HG03039 (cell line): ENCODE measurements at regions not wholly inside any gene's neighbourhood (a gene's known extent, or its start where the extent isn't known, plus 50 kb on each side); places are given as distances from the start of the nearest gene placed in this dataset.

ENCODE experiments used
- ATAC-seq: cut with Tn5 transposase; IDR thresholded peaks from one replicate; pipeline ENCODE4 v1.9.1; 2021; ENCODE audit warnings: mild to moderate bottlenecking, moderate library complexity; ENCODE audit not compliant: unreplicated experiment

DNA sequence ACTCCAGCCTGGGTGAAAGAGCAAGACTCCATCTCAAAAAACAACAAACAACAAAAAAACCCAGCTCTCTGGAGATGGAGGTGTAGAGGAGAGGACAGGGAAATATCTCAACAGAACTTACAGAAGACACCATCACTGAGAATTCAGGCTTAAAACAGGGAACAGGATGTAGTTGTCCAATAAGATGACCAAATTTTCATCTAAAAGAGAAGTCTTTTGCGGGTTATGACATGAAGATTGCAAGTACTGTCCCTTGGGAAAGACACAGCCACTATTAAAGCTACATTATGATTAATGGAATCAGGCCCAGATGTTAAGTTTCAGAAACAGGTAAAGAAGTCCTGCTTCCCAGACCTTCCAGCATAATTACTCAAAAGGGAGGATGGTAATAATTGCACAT, 235.2 kb upstream of the NRP1 start:
- ATAC-seq, result no peak

DNA sequence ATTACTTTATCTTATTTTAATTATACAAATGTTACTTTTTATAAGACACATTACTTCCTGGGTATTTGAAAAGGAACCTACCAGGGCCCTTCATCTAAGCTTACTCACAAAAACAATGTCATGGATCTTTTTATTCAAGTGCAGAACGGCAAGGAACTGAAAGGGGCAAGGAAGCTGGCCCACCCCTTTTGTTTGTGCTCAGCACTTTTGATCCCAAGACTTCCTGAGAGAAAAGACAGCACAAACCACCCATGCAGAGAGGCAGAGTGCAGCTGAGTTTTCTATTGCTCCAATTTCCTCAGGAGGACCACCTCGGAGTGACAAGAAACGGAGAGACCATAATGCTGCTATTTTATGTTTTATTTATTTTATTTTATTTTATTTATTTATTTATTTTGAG, 232.0 kb upstream of the NRP1 start:
- no peak for ATAC-seq

DNA sequence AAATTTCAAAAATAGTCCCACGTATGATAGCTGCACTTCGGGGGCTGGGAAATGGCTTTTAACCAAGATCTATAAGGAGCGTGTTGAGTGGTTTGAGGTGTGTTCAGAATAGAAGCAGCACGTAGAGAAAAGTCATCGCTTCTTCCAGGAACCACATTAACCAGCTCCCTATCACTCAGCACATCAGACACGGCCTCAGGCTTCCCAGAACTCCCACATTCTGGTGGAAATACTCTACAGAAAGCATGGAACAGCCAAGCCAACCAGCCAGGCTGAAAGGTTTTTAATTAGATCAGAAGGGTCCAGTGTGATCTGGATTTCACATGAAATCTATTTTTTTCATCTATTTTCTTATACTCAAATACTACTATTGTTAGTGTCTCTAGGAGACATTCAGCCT, 231.5 kb upstream of the NRP1 start:
- no peak for ATAC-seq

DNA sequence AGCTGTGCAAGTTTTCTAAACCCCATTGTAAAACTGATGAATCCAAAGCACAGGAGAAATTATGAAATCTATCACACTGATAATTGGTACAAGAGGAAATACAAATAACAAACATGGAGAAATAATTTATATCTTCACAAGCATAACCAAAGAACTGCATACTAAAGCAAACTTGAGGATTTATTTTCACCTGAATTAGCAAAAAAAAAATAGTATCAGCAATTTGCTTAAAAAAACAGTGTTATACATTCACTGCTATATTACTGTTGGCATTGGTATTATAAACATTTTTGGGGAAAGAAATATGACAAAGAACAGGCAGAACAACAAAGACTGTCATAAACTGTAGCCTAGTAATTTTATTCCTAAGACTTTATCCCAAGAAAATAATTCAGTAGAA, 230.8 kb upstream of the NRP1 start:
- ATAC-seq, result no peak

DNA sequence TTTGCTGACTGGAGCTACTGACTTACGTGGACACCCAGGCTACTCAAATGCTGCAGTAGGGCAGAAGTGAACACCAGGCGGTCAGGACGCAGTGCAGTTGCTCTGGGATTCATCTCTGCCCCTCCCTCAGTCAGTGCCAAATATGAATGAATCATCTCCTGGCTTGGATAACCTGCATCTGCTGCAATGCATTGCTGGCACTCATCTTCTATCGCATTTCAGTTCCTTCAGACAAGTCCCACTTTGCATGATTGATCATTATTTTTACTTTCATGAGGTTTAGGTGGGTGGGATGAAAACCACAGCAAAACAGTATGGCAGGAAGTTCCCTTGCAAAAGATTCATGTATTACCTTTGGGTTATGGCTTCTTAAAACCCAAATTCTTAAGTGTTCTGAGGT, 224.6 kb upstream of the NRP1 start:
- ATAC-seq, result no peak

DNA sequence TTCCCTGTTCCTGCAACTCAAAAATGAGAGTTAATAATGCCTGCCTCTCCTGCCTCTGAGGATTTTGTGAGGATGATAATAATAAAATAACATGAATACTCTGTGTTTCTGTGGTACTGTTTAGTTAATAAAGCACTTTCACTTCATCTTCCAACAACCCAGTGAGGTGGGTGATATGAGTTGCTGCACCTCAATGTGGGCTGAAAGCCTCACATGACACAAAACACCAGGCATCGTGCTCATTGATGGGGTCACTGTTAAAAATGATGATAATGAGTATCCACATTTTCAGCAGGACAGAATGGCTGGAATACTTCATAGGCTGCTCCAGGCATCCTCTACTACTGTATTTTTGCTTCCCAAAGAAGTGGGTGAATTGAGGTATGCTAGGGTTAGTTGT, 222.8 kb upstream of the NRP1 start:
- no peak for ATAC-seq

DNA sequence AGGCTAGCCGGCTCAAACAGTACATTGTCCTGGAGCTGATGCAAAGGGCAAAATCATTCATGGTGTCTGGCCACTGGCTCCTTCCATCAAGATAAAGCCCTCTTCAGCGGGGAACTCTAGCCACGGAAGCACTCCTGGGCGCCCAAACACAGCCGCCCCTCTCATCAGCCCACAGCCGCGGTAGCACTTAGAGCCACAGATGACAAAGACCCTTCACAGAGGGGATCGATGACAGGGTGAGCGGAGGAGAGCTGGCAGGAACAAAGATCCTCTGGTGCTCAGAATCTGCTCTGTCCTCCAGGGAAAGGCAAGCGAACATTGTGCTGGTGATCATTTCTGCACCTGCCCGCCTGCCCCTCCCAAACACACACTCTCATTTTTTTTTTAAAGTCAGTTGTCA, 222.2 kb upstream of the NRP1 start:
- ATAC-seq, result no peak

DNA sequence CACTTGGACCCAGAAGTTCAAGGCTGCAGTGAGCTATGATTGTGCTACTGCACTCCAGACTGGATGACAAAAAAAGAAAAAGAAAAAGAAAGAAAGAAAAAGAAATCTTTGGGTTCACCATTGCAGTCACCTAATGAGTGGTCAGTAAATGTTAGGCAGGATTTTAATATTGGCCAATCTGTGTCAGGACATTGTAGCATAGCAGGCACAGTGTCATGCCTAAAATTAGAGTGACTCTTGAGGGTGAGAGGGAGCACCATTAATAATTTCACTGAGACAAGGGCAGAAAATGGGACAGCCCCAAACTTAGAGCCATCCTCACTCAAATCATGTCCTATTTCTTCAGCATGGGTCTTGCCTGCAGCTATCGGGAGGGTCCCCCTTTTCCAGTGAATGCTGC, 221.6 kb upstream of the NRP1 start:
- no peak for ATAC-seq

DNA sequence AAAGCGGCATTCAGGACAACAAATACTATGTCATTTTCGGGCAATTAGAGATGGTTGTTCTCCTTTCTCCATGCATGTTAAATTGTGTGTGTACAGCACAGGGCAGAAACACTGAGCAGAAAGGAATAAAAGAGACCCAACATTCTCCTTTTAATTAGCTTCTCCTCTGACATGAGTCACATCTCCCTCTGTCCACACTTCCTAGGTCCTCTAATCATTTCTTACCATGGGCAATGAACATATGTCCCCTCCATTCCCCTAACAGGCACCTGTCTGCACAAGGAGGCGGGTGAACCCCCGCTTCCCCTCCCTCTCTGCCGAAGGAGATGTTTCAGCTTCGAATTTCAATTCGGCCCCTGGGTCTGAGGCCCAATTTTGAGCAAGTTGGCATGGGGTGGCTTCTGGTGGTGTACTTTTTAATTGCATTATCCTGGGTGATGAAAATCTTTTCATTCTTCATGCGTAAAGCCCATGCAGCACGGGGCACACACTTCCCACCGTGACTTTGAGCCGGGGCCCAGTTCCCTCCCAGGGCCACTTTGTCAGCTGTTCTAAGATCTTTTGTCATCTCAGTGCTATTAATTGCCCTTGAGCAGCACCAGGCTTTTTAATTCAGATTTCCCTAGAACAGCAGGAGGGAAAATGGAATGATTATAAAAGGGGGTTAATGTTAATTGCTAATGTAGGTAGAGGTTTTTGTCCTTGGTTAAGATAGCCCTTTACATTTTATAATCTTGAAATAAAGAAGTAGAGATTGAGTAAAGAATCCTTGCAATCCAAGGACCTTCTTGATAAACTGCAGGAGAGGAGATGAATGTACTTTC, 219.5 kb upstream of the NRP1 start:
- ATAC-seq, result no peak

DNA sequence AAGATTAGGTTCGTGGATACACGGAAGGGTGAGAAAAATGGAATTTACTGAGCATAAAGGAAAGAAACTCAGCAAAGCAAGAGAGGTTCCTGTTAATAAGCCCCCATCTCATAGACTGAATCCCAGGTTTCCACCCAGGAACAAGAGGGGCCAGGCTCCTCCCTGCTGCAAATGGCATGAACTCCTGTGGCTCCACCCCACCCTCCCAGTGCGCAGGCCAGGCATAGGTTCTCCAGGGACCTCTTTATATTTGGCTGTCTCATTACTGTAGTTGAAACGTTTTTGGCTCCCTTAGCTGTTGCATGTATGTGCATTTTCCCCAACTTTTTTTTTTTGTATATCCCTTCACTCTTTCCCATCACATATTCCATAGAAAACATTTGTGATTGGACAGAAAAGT, 217.8 kb upstream of the NRP1 start:
- ATAC-seq, result no peak

DNA sequence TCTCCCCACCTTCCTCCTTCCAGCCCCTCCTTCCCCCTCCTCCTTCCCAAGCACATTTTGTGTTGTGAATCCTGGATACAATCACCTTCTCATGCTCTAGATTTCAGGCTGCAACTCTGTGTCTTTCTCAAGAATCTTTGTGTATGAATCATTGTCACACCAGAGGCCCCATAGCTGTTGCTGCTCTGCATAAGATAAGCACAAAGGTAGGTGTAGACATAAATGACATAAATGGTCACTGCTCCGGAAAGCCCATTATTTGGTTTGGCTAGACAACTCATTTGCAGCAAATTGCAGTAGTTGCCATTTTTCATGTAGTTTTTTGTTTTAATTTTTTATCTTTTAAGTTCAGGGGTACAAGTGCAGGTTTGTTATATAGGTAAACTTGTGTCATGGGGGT, 216.3 kb upstream of the NRP1 start:
- ATAC-seq, result no peak

DNA sequence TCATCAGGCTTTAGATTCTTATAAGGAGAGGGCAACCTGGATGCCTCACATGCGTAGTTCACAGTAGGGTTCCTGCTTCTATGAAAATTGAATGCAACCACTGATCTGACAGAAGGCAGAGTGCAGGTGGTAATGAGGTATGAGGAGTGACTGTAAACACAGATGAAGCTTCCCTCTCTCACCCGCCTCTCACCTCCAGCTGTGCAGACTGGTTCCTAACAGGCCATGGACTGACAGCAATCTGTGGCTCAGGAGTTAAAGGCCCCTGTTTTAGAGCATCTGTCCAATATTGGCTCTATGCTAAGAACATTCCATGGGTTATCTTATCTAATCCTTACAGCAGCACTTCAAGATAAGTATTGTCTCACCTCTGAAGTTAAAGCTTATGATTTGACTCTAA, 213.5 kb upstream of the NRP1 start:
- no peak for ATAC-seq

DNA sequence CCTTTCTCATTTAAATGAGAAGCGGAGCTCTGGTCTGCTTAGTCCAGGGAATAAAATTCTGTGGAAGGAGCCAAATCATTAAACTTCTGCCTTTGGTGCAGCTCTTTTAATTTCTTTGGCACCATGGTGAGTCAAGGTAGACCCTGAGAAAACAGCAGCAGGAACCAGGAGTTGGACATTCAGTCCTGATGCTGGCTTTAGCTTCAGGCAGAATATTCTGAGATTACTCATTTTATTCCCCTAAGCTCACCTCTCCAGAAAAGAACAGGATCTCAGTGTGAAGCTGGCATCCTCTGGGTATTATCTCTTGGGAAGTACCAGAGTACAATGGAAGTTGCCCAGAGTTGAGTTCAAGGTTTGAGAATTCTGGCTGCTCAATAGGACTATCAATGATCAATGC, 211.6 kb upstream of the NRP1 start:
- no peak for ATAC-seq

DNA sequence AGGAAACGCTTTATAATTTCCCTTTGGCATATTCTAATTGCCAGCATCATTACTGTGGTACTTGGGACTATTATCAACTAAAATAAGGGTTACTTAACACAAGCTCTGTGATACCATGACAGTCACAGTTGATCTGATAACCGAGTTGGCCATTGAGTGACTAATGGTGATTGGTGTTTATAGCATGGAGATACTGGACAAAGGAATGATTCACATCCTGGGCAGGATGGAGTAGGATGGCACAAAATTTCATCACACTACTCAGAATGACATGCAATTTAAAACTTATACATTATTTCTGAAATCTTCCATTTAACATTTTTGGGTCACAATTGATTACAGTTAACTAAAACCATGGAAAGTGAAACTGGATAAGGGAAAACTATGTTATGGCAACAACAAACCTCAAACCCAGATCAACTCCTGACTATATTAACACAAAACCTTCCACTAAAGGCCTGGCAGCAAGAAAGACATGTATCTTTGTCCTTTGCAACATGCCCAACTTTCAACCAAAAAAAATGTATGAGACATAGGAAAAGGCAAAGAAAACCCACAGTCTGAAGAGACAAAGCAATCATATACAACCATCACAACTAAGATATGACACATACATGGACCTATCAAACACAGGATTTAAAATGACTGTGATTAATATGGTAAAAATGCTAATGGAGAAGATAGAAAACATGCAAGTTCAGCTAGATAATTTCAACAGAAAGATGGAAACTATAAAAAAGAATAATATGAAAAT, 208.5 kb upstream of the NRP1 start:
- no peak for ATAC-seq

DNA sequence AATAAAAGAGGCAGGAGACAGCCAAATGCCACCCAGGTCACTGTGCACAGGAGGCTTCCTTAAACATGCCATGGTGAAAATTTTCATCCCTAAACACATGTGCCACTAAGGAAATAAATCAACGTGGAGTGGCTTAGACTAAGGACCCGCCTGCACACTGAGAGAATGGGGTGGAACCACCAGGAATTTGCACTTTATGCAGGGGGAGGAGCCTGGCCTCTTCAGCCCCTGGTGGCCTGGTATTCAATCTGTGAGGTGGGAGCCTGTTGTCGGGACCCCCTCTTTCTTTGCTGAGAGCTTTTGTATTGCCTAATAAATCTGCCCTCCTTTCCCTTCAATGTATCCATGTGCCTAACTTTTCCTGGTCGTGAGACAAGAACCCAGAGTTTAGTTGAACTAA, 204.6 kb upstream of the NRP1 start:
- no peak for ATAC-seq

DNA sequence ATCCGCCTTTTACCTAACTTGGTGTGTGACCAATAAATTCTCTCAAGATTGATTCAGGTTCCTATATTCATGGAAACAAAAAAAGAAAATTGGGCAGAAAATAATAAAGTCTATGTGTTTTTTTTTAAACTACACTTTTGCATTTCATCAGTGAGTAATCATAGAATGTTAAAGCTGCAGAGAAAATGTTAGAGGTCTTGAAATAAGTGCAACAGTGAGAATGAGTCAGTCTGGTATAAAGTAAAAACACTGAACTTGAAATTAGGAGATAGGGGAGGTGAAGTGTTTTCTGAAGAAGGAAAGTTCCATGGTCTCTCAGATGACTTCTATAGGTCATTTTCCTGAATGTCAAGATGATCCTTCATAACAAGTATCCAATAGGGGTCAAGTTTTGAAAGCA, 202.6 kb upstream of the NRP1 start:
- no peak for ATAC-seq

DNA sequence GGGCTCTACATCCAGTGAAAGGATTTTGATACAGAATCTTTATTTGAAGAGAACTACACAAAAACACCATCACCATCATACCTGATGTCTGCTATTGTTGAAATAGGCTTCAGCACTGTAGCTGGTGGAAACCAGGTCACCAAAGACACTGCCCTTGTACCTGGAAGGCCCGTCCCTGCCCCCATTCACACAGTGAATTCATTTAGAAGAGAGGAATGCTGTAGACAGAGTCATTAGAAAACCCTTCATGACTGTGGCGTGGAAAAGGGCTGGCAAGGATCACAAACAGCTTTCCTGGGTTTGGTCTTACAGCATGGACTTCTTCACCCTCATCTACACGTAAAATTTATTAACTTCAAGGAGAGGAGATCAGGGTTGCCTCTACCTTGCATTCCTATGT, 202.0 kb upstream of the NRP1 start:
- ATAC-seq, result no peak

DNA sequence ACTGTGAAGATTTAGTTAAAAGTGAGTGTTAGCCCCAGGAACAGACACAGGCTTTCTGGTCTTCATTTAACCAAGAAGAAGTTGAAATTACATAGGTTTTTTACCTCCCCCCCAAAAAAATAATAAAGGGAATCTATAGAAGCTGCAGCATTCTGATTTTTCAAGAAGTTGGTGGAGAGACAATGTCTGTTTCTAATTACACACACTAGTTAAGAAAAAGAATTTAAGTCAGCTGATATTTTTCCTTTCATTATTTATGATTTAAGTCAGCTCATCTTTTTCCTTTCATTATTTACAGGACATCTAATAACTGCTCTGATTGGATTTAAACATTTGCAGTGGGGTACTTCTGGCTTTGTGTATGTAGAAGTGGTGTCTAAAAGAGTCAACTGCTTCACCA, 201.4 kb upstream of the NRP1 start:
- no peak for ATAC-seq

DNA sequence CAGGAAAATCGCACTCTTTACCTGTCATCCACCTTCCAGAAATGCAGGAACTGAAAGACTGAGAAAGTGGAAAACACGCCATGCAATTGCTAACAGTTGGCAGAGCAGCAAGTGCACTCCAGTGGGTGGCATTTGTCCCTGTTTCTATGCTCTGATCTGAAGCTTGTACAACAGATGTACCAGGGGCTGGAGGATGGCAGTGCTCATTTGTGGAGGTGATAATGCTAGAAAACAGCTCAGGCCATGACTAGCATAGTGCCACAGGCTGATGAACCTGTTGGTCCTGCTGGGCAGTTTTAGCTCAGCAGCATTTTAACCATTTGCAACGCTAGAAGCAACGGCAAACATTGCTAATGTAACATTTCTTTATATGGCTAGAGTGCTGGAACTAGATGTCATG, 199.9 kb upstream of the NRP1 start:
- ATAC-seq, result no peak

DNA sequence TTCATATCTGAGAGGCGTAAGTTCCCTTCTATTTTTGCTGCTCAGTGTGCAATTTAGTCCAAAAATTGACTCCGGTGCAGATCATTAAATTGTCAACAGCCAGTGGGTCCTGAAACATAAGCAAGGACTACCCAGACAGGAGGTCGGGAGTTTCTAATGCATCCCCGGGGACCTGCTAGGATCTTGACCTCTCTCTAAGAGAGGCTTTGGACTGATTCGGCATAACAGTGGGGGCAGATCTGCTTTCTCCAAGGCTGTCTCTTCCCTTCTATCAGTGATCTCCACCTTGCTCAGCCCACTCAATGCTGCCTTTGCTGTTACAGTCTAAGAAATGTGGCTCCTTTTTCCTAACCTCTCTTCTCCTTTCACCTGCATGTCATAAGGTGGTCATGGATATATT, 199.1 kb upstream of the NRP1 start:
- ATAC-seq, result no peak

DNA sequence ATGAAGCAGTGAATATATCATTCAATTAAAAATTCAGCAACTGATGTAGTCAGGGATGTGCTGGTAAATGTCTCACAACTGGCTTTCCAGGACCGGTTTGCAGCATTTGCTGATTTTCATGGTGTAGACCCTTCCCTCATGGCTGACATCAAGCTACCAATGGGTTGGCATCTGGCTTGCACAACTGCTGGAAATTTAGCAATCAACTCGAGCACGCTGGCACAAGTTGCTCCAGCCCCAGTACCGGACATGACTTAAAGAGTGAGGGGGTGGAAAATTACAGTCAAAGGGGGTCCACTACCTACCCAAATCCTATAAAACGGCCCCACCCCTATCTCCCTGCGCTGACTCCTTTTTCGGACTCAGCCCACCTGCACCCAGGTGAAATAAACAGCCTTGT, 198.4 kb upstream of the NRP1 start:
- ATAC-seq, result no peak

DNA sequence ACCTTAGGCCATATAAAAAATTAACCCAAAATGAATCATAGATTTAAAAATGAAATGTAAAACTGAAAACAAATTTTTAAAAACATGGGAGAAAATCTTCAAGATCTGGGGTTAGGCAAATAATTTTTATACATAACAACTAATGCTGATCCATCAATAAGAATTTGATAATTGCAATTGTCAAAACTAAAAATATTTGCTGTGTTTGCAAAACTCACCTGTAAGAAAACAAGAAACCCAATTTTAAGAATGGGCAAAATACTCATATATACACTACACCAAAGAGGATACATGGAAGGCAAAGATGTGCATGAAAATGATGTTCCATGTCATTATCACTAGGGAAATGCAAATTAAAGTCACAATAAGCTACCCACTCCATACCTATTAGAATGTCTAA, 194.8 kb upstream of the NRP1 start:
- no peak for ATAC-seq

DNA sequence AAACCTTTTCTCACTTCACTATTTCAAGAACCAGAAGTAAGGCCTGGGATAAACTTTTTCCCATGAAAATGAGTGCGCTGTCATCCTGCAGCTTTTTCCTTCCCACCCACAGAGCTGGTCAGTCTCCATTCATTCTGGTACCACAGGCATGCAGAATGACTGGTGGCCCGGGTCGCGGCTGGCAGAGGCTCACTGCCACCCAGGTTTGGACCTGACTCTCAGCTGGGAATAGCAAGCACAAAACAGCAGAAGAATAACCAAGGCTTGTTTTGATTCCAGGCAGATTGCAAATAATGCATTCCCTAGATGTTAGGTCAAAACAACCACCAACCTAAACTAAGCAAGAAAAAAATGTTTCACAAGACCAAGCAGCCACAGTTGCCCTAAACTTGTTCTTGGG, 190.5 kb upstream of the NRP1 start:
- no peak for ATAC-seq
